ENCODE measurements at regions not wholly inside any gene's neighbourhood (a gene's known extent, or its start where the extent isn't known, plus 50 kb on each side); places are given as distances from the start of the nearest gene placed in this dataset.

GRCh38 chr3:40858364-40859115 lies 333.8 kb downstream of the ZNF621 start:
- DNase-seq (ENCODE audit: low read depth): no peak

GRCh38 chr3:40862946-40863345 lies 336.4 kb upstream of the CTNNB1 start:
- DNase-seq (ENCODE audit: low read depth): no peak

DNA sequence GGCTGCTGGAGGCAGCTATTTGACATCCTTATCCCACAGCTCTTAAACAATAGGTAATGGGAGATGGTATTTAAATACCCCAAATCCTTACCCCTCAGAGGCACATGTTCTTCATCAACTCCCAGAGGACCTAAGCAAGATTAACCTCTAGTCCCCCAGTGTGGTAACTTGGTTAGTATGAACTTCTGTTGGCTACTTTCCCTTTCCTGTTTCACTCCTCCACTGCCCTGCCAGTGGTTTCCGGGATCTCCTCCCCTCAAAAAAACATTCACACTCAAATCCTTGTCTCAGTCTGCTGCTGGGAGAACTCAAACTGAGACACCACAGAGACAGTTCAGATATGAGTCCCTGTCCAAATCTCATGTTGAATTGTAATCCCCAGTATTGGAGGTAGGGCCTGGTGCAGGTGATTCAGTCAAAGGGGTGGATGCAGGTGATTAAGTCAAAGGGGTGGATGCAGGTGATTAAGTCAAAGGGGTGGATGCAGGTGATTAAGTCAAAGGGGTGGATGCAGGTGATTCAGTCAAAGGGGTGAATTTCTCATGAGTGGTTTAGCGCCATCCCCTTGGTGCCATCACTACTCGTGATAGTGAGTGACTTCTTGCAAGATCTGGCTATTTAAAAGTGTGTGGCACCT lies 335.0 kb upstream of the CTNNB1 start:
- DNase-seq (ENCODE audit: low read depth): no peak

DNA sequence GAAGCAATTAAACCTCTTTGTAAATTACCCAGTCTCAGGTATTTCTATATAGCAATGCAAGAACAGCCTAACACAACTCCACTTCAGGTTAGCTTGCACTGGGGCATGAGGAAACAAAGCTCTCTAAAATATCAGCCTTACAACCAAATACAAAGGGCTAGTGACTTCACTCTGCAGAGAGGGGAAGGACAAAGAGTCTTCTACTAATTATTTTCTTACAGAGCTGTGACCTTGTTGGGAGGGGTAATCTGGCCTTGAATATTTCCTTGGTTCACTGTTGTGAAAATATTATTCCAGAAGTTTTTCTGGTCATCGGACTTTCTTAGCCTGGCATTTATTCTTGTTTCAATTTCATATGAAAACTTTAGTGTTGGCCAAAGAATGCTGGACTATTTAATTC lies 334.4 kb upstream of the CTNNB1 start:
- DNase-seq (ENCODE audit: low read depth): no peak

DNA sequence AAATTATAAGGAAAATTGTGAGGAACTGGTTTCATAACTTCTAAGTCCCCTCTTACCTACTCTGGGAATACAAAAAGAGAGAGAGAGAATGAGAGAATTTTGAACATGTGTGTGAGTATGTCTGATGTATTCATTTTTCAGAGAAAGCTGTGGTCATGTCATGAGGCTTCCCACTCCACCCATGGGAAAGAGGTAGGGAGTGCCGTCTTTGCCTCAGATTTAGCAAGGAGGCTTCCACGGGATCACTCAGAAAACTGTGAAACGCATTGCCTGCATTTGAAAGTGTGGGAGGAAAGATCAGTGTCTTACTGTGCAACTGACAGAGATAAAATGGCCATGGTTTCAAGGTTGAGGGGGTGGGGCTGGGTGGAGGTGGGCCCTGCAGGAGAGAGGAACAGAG lies 331.5 kb upstream of the CTNNB1 start:
- DNase-seq (ENCODE audit: low read depth): no peak

- DNase-seq (ENCODE audit: low read depth): no peak
Observed at GRCh38 chr3:40869013-40869412, 330.3 kb upstream of the CTNNB1 start.

DNA sequence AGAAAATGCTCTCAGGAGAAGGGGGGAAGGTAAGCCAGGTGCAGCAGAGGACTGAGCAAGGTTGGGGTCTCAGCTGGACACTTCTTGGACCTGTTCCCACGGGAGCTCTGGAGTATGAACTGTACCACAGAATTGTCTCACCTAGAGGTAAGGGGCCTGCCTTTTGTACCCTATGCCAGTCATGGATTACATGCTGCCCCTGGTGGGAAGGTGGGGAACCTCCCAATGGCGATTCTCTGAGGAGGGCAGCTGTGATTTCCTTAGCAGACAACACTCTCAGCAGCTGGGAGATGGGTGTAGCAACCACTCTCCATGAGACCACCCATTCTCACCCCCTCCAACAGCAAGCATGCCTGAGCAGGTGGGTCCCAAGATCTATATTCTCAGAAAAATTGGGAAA lies 329.4 kb upstream of the CTNNB1 start:
- no peak for DNase-seq (ENCODE audit: low read depth)

DNA sequence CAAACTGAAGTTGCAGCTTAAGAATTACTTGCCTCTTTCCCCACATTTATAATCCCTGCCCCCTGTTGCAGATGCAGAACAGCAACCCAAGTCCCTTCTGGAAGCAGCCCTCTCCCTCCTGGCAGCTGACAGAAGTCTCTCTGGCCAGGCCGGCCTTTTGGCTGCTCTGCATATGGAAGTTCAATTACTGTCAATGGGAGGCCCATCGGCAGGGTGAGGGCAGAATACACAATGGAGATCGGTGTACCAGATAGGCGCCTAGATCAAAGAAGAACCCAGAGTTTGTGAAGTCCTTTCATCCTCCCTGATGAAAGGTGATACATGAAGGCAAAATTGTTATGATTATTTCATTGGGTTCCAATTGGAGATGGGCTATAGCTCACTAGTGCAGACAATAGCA lies 327.9 kb upstream of the CTNNB1 start:
- no peak for DNase-seq (ENCODE audit: low read depth)

GRCh38 chr3:40872258-40872920 lies 326.9 kb upstream of the CTNNB1 start:
- no peak for DNase-seq (ENCODE audit: low read depth)

DNA sequence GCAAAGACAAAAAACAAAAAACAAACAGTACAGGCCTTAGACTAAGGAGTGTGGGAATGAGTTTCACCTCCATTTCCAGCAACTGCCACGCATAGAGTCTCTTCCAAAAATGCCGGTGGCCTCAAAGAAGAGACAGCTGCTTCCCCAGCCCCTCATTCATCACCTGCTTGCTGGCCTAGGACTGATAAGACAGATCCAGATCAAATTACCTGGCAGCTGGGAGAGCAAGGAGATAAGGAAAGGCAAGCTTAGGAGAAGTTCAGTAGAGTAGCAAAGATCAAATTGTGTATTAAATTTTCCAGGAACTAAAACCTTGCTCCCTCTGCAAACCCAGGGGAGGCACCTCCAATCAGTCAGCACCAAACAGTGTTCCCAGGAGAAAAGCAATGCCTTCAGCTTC lies 325.8 kb upstream of the CTNNB1 start:
- DNase-seq (ENCODE audit: low read depth): no peak

- DNase-seq (ENCODE audit: low read depth): no peak
Observed at GRCh38 chr3:40873934-40874699, 325.2 kb upstream of the CTNNB1 start.

DNA sequence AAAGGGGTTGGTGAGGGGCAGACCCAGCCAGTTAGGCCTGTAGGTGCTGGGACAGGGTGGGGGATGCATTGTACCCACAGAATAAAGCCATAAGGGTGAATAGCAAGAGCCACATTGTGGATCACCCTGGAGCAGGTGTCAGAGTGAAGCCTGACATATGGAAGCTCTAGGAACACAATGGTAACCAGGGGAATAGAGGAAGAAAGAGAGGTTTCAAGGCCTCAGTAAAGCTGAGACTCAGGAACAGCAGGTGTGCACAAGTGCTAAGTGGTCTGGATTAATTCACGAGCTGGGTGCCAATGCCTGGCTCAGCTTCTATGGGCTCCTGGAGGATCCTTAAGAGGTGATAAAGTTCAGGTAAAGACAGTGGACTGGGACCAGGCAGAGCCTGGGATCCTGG lies 323.7 kb upstream of the CTNNB1 start:
- no peak for DNase-seq (ENCODE audit: low read depth)

DNA sequence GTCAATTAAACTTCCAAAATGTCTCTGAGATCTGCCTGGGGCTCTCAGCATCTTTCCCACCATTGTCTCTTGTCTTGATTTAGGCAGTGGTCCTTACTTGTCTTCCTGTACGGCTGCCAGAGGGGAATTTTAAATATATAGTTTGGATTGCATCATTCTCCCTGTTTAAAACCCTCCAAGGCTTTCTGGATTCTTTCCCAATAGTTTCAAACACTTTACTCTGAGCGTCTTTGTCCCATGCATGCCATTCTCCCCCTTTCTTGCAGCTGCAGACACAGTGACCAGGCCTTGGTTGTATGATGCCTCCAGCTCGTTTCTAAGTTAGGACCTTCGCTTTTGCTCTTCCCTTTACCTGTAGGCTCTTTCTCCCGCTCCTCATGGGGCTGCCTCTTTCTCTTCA lies 323.3 kb upstream of the CTNNB1 start:
- DNase-seq (ENCODE audit: low read depth): no peak

- DNase-seq (ENCODE audit: low read depth): no peak
Observed at GRCh38 chr3:40876496-40876895, 322.8 kb upstream of the CTNNB1 start.

GRCh38 chr3:40877631-40878463 lies 321.5 kb upstream of the CTNNB1 start:
- DNase-seq (ENCODE audit: low read depth): peak; percentile 40

GRCh38 chr3:40878464-40878905 lies 320.8 kb upstream of the CTNNB1 start:
- DNase-seq (ENCODE audit: low read depth): no peak

GRCh38 chr3:40885430-40885829 lies 313.9 kb upstream of the CTNNB1 start:
- no peak for DNase-seq (ENCODE audit: low read depth)

- DNase-seq (ENCODE audit: low read depth): no peak
Observed at GRCh38 chr3:40886660-40887425, 312.5 kb upstream of the CTNNB1 start.

DNA sequence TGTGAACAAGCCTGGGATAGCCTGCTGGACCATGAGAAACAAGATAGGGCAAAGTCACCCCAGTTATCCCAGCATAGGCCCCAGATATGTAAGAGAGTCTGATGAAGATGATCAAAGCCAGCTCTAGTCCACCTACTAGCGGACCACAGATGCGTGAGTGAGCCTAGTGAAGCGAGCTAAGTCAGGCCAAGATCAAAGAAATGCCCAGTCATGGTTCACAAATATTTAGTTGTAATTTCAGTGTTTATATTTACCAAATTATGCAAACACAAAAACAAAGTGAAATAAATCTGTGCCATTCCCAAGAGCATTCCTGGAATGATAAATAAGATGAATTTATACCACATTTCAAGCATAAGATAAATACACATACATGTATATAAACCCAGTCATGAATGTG lies 308.1 kb upstream of the CTNNB1 start:
- DNase-seq (ENCODE audit: low read depth): no peak

- DNase-seq (ENCODE audit: low read depth): no peak
Observed at GRCh38 chr3:40895109-40895508, 304.2 kb upstream of the CTNNB1 start.

DNA sequence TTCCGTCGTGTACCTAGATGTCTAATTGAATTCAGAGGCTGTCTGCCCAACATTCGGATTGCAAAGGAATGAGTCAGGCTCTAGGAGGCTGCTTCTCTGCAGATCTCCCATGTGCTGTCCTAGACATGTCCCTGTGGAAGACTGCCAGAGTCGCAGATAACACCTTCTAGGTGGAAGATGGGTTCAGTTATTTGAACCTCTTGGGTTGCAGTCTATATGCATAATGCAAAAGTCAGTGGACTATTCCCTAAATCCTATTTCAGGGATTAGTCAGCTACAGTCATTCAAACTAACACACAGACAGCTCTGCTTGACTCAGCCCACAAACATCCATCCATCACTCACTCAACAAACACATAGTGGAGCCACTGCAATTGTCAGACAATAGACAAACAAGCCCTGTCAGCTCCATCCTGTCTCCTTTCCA lies 300.0 kb upstream of the CTNNB1 start:
- DNase-seq (ENCODE audit: low read depth): peak; percentile 15

Measured in HS-27A (cell line).